ENCODE measurements at regions not wholly inside any gene's neighbourhood (a gene's known extent, or its start where the extent isn't known, plus 50 kb on each side); places are given as distances from the start of the nearest gene placed in this dataset.

DNA sequence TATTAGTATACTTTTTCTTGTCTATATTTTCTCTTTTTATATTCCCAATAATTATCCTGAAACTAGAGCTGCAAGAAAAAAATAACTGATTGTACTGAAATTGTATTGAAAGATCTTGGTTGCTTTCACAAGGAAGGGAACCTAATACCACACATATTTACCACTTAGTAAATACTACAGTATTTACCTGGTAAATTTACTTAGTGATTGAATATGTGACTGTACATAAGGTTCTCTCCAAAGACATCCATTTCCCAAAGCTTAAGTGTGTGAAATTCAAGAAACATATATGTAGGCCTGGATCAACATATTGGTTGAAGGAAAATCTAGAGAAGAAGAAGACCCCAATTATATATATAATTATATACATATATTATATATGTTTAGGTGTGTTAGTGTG lies 1272.7 kb downstream of the C4orf33 start:
- no peak for TF ChIP-seq POLR2A (IDR thresholded peaks at IDR 0.05)
- TF ChIP-seq, protein P1, sequence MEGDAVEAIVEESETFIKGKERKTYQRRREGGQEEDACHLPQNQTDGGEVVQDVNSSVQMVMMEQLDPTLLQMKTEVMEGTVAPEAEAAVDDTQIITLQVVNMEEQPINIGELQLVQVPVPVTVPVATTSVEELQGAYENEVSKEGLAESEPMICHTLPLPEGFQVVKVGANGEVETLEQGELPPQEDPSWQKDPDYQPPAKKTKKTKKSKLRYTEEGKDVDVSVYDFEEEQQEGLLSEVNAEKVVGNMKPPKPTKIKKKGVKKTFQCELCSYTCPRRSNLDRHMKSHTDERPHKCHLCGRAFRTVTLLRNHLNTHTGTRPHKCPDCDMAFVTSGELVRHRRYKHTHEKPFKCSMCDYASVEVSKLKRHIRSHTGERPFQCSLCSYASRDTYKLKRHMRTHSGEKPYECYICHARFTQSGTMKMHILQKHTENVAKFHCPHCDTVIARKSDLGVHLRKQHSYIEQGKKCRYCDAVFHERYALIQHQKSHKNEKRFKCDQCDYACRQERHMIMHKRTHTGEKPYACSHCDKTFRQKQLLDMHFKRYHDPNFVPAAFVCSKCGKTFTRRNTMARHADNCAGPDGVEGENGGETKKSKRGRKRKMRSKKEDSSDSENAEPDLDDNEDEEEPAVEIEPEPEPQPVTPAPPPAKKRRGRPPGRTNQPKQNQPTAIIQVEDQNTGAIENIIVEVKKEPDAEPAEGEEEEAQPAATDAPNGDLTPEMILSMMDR (IDR thresholded peaks at IDR 0.05) = no peak
